GM19452 (cell line): ENCODE measurements at regions not wholly inside any gene's neighbourhood (a gene's known extent, or its start where the extent isn't known, plus 50 kb on each side); places are given as distances from the start of the nearest gene placed in this dataset.
"Not testable (repeated sequence)": the region's sequence is repeated elsewhere in the genome, so short reads cannot be mapped to it uniquely, and the experiment has no call there.

ENCODE experiments used
- ATAC-seq: cut with Tn5 transposase; IDR thresholded peaks from one replicate; pipeline ENCODE4 v1.9.1; 2021; ENCODE audit not compliant: unreplicated experiment

- no peak for ATAC-seq
Observed at GRCh38 chrX:115909017-115909416, 261.5 kb upstream of the AGTR2 start.

- ATAC-seq = no peak
Observed at GRCh38 chrX:115911967-115912366, 258.6 kb upstream of the AGTR2 start.

- no peak for ATAC-seq
Observed at GRCh38 chrX:115912372-115912897, 258.1 kb upstream of the AGTR2 start.

GRCh38 chrX:115913575-115913974 is 257.0 kb upstream of the AGTR2 start:
- no peak for ATAC-seq

GRCh38 chrX:115915625-115916024 is 254.9 kb upstream of the AGTR2 start:
- ATAC-seq = not testable (repeated sequence)

- no peak for ATAC-seq
Observed at GRCh38 chrX:115929480-115929879, 241.1 kb upstream of the AGTR2 start.

GRCh38 chrX:115936008-115936407 is 234.5 kb upstream of the AGTR2 start:
- ATAC-seq = no peak

GRCh38 chrX:115939070-115939469 is 231.5 kb upstream of the AGTR2 start:
- no peak for ATAC-seq

- no peak for ATAC-seq
Observed at GRCh38 chrX:115939636-115940160, 230.8 kb upstream of the AGTR2 start.

- ATAC-seq = no peak
Observed at GRCh38 chrX:115940348-115940747, 230.2 kb upstream of the AGTR2 start.

GRCh38 chrX:115940888-115941332 is 229.6 kb upstream of the AGTR2 start:
- ATAC-seq = no peak

GRCh38 chrX:115941388-115941787 is 229.2 kb upstream of the AGTR2 start:
- ATAC-seq = no peak

GRCh38 chrX:115946059-115946458 is 224.5 kb upstream of the AGTR2 start:
- ATAC-seq = no peak

GRCh38 chrX:115948018-115948923 is 222.3 kb upstream of the AGTR2 start:
- no peak for ATAC-seq

- ATAC-seq = no peak
Observed at GRCh38 chrX:115949900-115950822, 220.4 kb upstream of the AGTR2 start.

GRCh38 chrX:115952417-115953092 is 218.0 kb upstream of the AGTR2 start:
- ATAC-seq = no peak

- no peak for ATAC-seq
Observed at GRCh38 chrX:115957862-115958490, 212.6 kb upstream of the AGTR2 start.

GRCh38 chrX:115958687-115959359 is 211.7 kb upstream of the AGTR2 start:
- ATAC-seq = no peak

GRCh38 chrX:115960440-115961084 is 210.0 kb upstream of the AGTR2 start:
- no peak for ATAC-seq
